SK-N-MC (cell line): ENCODE measurements at regions not wholly inside any gene's neighbourhood (a gene's known extent, or its start where the extent isn't known, plus 50 kb on each side); places are given as distances from the start of the nearest gene placed in this dataset.

ENCODE experiments used
- EZH2 ChIP-seq: fragments of 200-600 bp; sonication (generic); IDR thresholded peaks from one replicate; pipeline ENCODE4 v1.6.1; 2017; ENCODE audit warnings: antibody characterized with exemption
- FOXP2 ChIP-seq: optimal IDR thresholded peaks from 2 replicates; pipeline ENCODE3; 2011; ENCODE audit warnings: mild to moderate bottlenecking, moderate library complexity; ENCODE audit not compliant: insufficient read depth; ENCODE audit errors: extremely low read length, control extremely low read depth
- POLR2AphosphoS5 ChIP-seq: IDR thresholded peaks from 2 replicates; pipeline ENCODE4 v1.6.1; 2012; ENCODE audit warnings: mild to moderate bottlenecking, low read depth, low read length, borderline replicate concordance

- TF ChIP-seq POLR2AphosphoS5 = no peak
- no peak for TF ChIP-seq EZH2
- no peak for TF ChIP-seq FOXP2
Observed at GRCh38 chr12:30870491-30871265, 55.9 kb upstream of the TSPAN11 start.
